GM23248 (cell line): ENCODE measurements at regions not wholly inside any gene's neighbourhood (a gene's known extent, or its start where the extent isn't known, plus 50 kb on each side); places are given as distances from the start of the nearest gene placed in this dataset.

Source experiments
- EZH2 ChIP-seq: fragments of 200-600 bp; sonication (generic); IDR thresholded peaks from 2 replicates; pipeline ENCODE4 v1.6.1; 2018; ENCODE audit warnings: antibody characterized with exemption, mild to moderate bottlenecking; ENCODE audit not compliant: insufficient read depth, poor library complexity, severe bottlenecking
- EZH2phosphoT487 ChIP-seq: fragments of 200-600 bp; sonication (generic); IDR thresholded peaks from 2 replicates; pipeline ENCODE4 v1.6.1; 2018; ENCODE audit warnings: antibody characterized with exemption, moderate library complexity, mild to moderate bottlenecking, low read depth; ENCODE audit not compliant: insufficient read depth

DNA sequence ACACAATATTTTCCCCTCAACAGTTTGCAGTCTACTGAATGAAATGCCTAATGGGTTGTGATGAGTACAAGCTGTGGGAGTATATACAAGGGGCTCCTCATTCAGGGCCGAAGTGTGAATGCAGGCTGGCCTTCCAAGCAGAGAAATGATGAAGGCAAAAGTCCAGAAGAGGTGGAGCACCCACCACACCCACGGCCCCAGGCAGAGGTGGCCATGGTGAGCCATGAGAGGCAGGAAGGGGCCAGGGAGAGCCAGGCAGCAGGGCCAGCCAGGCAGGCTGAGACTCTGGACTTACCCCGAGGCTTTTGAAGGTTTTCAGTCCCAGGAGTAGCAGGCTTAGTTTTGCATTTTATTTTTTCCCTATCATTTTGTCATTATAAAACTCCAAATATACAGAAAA is 218.1 kb downstream of the AUH start:
- no peak for TF ChIP-seq EZH2
- TF ChIP-seq EZH2phosphoT487 = no peak
